NT2/D1 (cell line): ENCODE measurements at regions not wholly inside any gene's neighbourhood (a gene's known extent, or its start where the extent isn't known, plus 50 kb on each side); places are given as distances from the start of the nearest gene placed in this dataset.

Experiments
- SUZ12 ChIP-seq: IDR thresholded peaks from 2 replicates; pipeline ENCODE4 v1.6.1; 2011; ENCODE audit not compliant: insufficient read length, insufficient read depth; ENCODE audit errors: extremely low read depth
- YY1 ChIP-seq: IDR thresholded peaks from 2 replicates; pipeline ENCODE4 v1.6.1; 2011; ENCODE audit not compliant: insufficient read length, insufficient read depth
- ZNF274 ChIP-seq: IDR thresholded peaks from 2 replicates; pipeline ENCODE4 v1.6.1; 2011; ENCODE audit warnings: mild to moderate bottlenecking, low read depth, low read length

GRCh38 chr6:117204903-117205302 is 60.5 kb upstream of the VGLL2 start:
- no peak for TF ChIP-seq ZNF274
- TF ChIP-seq YY1 = no peak
- TF ChIP-seq SUZ12 = no peak
